ENCODE measurements at regions not wholly inside any gene's neighbourhood (a gene's known extent, or its start where the extent isn't known, plus 50 kb on each side); places are given as distances from the start of the nearest gene placed in this dataset.
"Not testable (repeated sequence)": the region's sequence is repeated elsewhere in the genome, so short reads cannot be mapped to it uniquely, and the experiment has no call there.

DNA sequence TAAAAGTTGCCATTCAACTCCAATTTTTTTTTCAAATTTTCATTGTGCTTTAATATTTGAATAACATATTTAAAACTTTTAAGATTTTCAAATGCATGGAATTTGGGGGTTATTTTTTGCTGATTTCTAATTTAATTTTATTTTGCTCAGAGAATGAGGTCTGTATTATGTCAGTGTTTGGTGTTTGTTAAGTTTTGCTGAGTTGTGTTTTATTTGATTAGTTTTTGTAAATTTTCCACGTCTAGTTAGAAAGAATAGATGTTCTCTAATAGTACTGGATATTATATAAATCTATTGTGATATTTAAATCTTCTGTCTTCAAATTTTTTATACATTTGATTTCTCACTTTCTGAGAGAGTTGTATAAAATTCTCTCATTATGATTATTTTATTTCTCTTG, 145.9 kb downstream of the MACIR start:
- Histone ChIP-seq H3K9me3 (ENCODE audit: insufficient read depth, low read depth, low read length) (no peaks in the 10 kb centered on the region), H3K27me3 (ENCODE audit: insufficient read depth, low read length) (no peaks in the 10 kb centered on the region), H3K4me1 (ENCODE audit: insufficient read depth, low read length) (no peaks in the 10 kb centered on the region), H3K27ac (ENCODE audit: low read depth, low read length) (no peak overlapping the region), H3K9ac (ENCODE audit: low read depth, low read length) (no peak overlapping the region), H3K36me3 (ENCODE audit: insufficient read depth, low read length) (no peaks in the 10 kb centered on the region), H3K4me3 (ENCODE audit: low read length) (no peak overlapping the region)
- no CpG with 5 or more reads among the region's 1 CpG for WGBS

DNA sequence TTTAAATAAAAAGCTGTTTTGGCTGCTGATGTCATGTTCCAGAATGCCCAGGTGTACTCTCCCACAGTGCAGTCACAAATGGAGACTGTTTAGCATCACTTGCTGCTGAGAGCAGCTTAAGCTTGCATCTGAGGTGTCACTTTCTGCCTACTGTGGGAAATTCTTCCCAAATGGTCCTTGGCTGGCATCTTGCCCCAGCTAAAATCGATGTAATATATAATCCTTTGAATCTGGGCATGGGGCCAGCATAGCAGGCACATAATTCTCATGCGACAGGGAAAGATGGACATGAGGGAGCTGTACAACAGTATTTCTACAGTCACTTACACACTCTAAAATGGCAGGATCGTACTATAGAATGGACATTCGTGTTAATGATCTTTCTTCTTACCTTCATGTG, 144.3 kb downstream of the MACIR start:
- H3K27ac ChIP-seq (ENCODE audit: low read depth, low read length) = no peak overlapping the region
- no peak overlapping the region for H3K9ac ChIP-seq (ENCODE audit: low read depth, low read length)
- no peak overlapping the region for H3K4me3 ChIP-seq (ENCODE audit: low read length)
- no peaks in the 10 kb centered on the region for H3K4me1 ChIP-seq (ENCODE audit: insufficient read depth, low read length)
- 95% methylated on average over 4 of the region's 4 CpGs for WGBS
- no peaks in the 10 kb centered on the region for H3K36me3 ChIP-seq (ENCODE audit: insufficient read depth, low read length)
- H3K27me3 ChIP-seq (ENCODE audit: insufficient read depth, low read length) = no peaks in the 10 kb centered on the region
- no peaks in the 10 kb centered on the region for H3K9me3 ChIP-seq (ENCODE audit: insufficient read depth, low read depth, low read length)

DNA sequence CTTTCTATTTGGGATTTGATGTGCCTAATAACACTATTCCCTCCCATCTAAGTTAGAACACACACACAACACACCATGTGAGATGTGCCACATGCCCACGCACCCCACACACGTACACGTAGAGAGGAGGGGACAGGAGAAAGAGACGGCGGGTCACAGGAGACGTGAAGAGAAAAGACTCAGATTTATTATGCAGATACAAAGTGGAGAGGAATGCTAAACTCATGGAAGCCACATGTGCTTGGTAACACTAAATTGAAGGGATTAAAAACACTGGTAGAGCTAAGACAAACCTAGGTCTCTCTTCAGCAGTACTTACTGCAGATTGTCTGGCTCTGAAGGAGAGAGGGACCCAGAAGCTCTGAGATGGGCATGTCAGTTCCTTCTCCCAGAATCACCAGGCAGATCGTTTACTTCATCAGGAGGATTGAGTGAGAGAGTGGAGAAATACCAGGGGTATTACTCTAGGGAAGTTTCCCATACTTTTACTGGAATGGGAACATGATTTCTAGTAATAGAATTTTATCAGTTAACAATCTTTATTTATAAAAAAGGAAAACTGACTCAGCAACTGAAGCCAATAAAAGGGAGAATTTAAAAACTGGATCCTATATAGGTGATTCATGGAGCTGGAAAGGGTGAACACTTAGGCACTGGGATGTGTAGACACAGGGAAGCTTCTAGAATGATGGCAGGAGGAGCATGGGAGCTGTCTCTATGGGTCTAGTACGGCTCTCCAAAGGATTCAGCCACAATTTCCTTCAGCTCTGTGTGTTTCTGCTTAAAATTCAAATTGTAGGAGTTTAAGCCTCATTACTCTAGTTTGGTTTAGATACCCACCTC, 139.4 kb downstream of the MACIR start:
- H3K27ac ChIP-seq (ENCODE audit: low read depth, low read length) = no peak overlapping the region
- no peaks in the 10 kb centered on the region for H3K9me3 ChIP-seq (ENCODE audit: insufficient read depth, low read depth, low read length)
- no peak overlapping the region for H3K4me3 ChIP-seq (ENCODE audit: low read length)
- WGBS = 96% methylated on average over 7 of the region's 8 CpGs
- no peaks in the 10 kb centered on the region for H3K27me3 ChIP-seq (ENCODE audit: insufficient read depth, low read length)
- no peaks in the 10 kb centered on the region for H3K36me3 ChIP-seq (ENCODE audit: insufficient read depth, low read length)
- no peak overlapping the region for H3K9ac ChIP-seq (ENCODE audit: low read depth, low read length)
- H3K4me1 ChIP-seq (ENCODE audit: insufficient read depth, low read length) = peaks cover 11% of the 10 kb centered on the region

DNA sequence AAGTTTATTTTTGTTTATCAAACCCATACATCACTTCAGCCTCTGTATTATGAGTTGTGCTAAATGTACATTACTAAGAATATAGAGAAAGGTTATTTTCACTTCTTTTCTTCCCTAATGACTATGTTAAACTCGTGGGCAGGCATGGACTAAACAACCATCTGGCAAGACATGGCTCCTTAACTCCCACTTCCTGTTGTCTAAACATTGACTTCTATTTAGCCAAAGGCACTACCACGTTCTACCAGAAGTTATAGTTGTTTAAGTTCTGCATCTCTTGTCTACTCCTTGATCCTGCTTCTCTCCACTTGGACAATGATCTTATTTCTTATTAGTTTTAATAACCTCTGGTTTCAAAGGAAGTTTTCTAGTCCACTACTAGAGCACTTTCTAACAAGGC, 136.1 kb downstream of the MACIR start:
- H3K4me3 ChIP-seq (ENCODE audit: low read length) = no peak overlapping the region
- no peaks in the 10 kb centered on the region for H3K27me3 ChIP-seq (ENCODE audit: insufficient read depth, low read length)
- H3K27ac ChIP-seq (ENCODE audit: low read depth, low read length) = no peak overlapping the region
- H3K4me1 ChIP-seq (ENCODE audit: insufficient read depth, low read length) = peaks cover 22% of the 10 kb centered on the region
- H3K9ac ChIP-seq (ENCODE audit: low read depth, low read length) = no peak overlapping the region
- 82% methylated on average over 2 of the region's 2 CpGs for WGBS
- H3K36me3 ChIP-seq (ENCODE audit: insufficient read depth, low read length) = no peaks in the 10 kb centered on the region
- no peaks in the 10 kb centered on the region for H3K9me3 ChIP-seq (ENCODE audit: insufficient read depth, low read depth, low read length)

DNA sequence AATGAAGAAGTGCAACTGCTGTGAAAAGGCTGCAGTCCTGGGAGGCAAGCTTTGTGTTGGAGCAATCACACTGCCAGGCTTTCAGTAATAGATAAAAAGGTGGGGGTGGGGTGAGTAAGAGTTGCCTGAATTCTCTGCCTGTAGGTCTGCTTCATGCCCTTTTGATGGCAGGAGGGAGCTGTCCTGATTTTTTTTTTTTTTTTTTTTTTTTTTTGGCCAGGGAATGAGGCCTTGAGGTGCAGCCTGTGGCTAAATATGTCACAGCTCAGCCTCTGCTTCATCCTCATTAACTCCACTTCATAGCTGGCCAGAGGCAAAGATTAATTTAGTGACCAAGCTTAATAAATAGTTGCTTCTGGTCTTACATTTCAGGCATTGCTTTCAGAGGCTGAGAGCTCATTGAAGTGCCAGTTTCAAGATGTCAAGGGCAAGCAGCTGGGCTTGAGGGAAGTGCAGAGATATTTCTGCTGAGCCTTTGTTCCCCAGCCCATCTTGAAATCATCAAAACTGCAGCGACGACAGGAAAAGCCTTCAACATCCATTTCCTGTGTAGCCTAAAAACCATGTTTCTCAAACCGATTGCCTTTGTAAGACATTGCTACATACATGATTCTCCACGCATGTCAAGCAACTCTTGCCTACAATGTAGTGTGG, 134.7 kb downstream of the MACIR start:
- 75% methylated on average over 3 of the region's 4 CpGs for WGBS

DNA sequence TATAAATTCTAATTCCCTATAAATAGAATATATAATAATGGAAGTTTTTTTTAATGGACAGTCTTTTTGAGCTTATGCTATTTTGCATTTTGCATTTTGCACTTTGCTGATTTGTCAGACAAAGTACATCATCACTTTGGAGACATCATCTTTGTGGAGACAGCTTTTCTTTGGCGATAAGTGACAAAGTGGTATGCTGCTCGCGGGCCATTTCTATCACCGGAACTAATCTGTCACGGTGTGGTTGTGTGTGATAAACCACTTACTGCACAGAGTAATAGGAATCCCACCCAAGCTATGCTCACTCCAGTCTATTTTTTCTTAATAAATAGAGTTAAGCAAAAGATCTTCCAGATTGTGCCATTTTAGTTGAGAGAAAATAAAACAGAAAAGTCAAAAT, 133.1 kb downstream of the MACIR start:
- Histone ChIP-seq H3K4me3 (ENCODE audit: low read length) (no peak overlapping the region), H3K27me3 (ENCODE audit: insufficient read depth, low read length) (no peaks in the 10 kb centered on the region), H3K9me3 (ENCODE audit: insufficient read depth, low read depth, low read length) (no peaks in the 10 kb centered on the region), H3K9ac (ENCODE audit: low read depth, low read length) (no peak overlapping the region), H3K4me1 (ENCODE audit: insufficient read depth, low read length) (peaks cover 26% of the 10 kb centered on the region), H3K36me3 (ENCODE audit: insufficient read depth, low read length) (no peaks in the 10 kb centered on the region), H3K27ac (ENCODE audit: low read depth, low read length) (no peak overlapping the region)
- WGBS = 94% methylated on average over 5 of the region's 5 CpGs

More for the DNA sequence above, 134.7 kb downstream of the MACIR start:
- H3K27me3 ChIP-seq (ENCODE audit: insufficient read depth, low read length) = no peaks in the 10 kb centered on the region
- no peak overlapping the region for H3K9ac ChIP-seq (ENCODE audit: low read depth, low read length)
- no peak overlapping the region for H3K4me3 ChIP-seq (ENCODE audit: low read length)
- H3K4me1 ChIP-seq (ENCODE audit: insufficient read depth, low read length) = peaks cover 26% of the 10 kb centered on the region
- no peak overlapping the region for H3K27ac ChIP-seq (ENCODE audit: low read depth, low read length)
- H3K36me3 ChIP-seq (ENCODE audit: insufficient read depth, low read length) = no peaks in the 10 kb centered on the region
- no peaks in the 10 kb centered on the region for H3K9me3 ChIP-seq (ENCODE audit: insufficient read depth, low read depth, low read length)

DNA sequence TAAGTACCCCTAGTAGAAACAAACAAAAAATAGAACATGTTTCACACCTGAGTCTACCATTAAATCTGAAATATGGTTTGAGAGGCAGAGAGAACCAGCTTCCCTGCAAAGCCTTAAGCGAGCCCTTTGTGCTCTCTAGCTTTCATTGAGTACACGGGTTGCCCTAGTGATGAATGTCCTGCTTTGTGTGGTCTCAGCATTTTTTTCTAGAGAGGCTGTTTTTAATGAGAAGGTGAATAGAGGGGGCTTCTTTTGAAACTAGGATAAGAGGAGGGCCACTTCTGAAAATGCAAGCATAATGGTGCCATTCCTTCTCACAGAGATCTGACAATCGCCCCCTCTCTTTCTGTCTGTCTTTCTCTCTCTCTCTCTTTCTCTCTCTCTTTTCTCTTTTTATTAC, 131.3 kb downstream of the MACIR start:
- Histone ChIP-seq H3K27me3 (ENCODE audit: insufficient read depth, low read length) (no peaks in the 10 kb centered on the region), H3K9ac (ENCODE audit: low read depth, low read length) (no peak overlapping the region), H3K4me1 (ENCODE audit: insufficient read depth, low read length) (peaks cover 26% of the 10 kb centered on the region), H3K36me3 (ENCODE audit: insufficient read depth, low read length) (no peaks in the 10 kb centered on the region), H3K27ac (ENCODE audit: low read depth, low read length) (no peak overlapping the region), H3K9me3 (ENCODE audit: insufficient read depth, low read depth, low read length) (no peaks in the 10 kb centered on the region), H3K4me3 (ENCODE audit: low read length) (no peak overlapping the region)
- WGBS = 58% methylated on average over 3 of the region's 3 CpGs

DNA sequence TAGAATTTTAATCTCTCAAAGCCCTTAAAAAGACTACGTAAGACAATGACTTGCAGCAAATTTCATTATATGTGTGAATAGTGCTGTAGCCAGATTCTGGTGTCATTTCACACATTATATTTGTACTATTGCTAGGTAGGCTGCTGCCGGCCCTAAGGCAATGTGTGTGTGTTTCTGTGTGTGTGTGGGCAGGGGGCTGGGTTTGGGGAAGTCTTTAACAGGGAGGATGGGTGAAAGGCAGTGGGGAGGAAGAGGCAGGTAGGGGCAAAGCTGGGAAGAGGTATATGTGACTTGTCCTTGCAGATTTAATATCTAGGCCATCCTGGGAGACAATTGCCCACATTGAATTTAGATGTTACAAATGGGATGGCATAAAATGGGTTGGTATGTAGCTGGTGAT, 130.8 kb downstream of the MACIR start:
- WGBS = 46% methylated on average over 1 of the region's 2 CpGs
- Histone ChIP-seq H3K36me3 (ENCODE audit: insufficient read depth, low read length) (no peaks in the 10 kb centered on the region), H3K27ac (ENCODE audit: low read depth, low read length) (no peak overlapping the region)

DNA sequence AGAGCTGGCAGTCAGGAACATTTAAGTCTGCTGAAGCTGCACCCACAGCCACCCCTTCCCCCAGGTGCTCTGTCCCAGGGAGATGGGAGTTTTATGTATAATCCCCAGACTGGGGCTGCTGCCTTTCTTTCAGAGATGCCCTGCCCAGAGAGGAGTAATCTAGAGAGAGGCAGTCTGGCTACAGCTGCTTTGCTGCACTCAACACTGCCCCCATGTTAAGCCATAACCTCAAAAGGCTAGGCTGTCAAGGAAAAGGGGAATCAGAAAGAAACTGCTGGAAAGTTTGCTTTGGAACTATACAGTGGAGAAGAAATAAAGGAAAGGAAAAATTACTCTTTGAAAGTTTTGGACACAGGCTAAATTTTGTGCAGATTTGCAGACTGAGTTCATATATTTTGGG, 127.2 kb downstream of the MACIR start:
- Histone ChIP-seq H3K36me3 (ENCODE audit: insufficient read depth, low read length) (no peaks in the 10 kb centered on the region), H3K9me3 (ENCODE audit: insufficient read depth, low read depth, low read length) (no peaks in the 10 kb centered on the region), H3K27ac (ENCODE audit: low read depth, low read length) (no peak overlapping the region), H3K9ac (ENCODE audit: low read depth, low read length) (no peak overlapping the region), H3K27me3 (ENCODE audit: insufficient read depth, low read length) (no peaks in the 10 kb centered on the region), H3K4me3 (ENCODE audit: low read length) (no peak overlapping the region), H3K4me1 (ENCODE audit: insufficient read depth, low read length) (peaks cover 14% of the 10 kb centered on the region)

More for the DNA sequence above, 130.8 kb downstream of the MACIR start:
- H3K4me1 ChIP-seq (ENCODE audit: insufficient read depth, low read length) = peaks cover 22% of the 10 kb centered on the region
- no peak overlapping the region for H3K9ac ChIP-seq (ENCODE audit: low read depth, low read length)
- no peaks in the 10 kb centered on the region for H3K9me3 ChIP-seq (ENCODE audit: insufficient read depth, low read depth, low read length)
- no peaks in the 10 kb centered on the region for H3K27me3 ChIP-seq (ENCODE audit: insufficient read depth, low read length)
- no peak overlapping the region for H3K4me3 ChIP-seq (ENCODE audit: low read length)

DNA sequence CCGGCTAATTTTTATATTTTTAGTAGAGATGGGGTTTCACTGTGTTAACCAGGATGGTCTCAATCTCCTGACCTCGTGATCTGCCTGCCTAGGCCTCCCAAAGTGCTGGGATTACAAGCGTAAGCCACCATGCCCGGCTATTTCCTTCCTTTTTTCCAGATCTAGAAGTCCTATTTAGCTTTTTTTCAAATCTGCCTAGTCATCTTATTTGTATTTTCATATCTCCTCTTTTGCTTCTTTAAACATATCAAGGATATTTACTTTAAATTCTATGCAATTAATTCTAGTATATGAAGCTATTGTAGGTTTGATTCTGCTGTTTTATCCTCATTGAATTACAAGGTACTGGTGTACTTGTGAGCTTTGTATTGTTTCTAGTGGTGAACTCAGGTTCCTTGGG, 119.1 kb downstream of the MACIR start:
- H3K36me3 ChIP-seq (ENCODE audit: insufficient read depth, low read length); H3K9ac ChIP-seq (ENCODE audit: low read depth, low read length); H3K4me3 ChIP-seq (ENCODE audit: low read length); H3K27ac ChIP-seq (ENCODE audit: low read depth, low read length); H3K27me3 ChIP-seq (ENCODE audit: insufficient read depth, low read length); H3K4me1 ChIP-seq (ENCODE audit: insufficient read depth, low read length); H3K9me3 ChIP-seq (ENCODE audit: insufficient read depth, low read depth, low read length): not testable (repeated sequence)
- WGBS = 94% methylated on average over 4 of the region's 4 CpGs

DNA sequence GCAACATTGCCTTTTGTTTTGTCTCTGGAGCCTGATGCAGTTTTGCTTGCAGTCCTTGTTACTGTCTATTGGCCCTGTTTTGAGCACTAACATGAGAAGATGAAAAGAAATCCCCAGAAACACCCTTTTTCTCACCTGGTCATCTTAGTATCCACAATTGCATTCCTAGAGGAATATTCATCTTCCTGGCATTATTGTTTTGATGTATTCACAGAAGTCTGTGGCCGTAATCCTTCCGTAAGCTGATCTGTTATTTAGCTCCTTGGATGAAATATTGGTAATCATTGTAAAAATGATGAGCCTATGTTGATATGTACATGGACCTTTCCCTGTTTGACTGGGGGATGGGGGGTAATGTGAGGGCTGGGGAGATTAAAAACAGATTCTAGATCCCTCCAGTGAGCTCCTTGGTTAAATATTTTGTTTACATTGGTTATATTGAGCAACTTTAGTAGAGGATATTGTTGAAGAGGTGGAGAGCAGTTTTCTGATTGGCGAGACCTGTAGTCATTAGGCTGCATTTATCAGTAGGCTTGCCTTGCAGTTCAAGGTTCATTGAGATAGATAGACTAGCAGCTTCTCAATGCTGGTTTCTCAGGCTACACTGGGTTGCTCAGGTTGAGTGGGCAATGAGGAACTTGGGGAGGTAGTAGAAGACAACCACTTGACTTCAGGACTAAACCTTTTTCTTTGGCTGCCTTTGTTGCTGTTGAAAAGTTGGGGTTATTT, 117.5 kb downstream of the MACIR start:
- H3K27ac ChIP-seq (ENCODE audit: low read depth, low read length) = no peak overlapping the region
- H3K9me3 ChIP-seq (ENCODE audit: insufficient read depth, low read depth, low read length) = no peaks in the 10 kb centered on the region
- peaks cover 3% of the 10 kb centered on the region; the same call in 1 of the 2 replicates for H3K4me1 ChIP-seq (ENCODE audit: insufficient read depth, low read length)
- no peaks in the 10 kb centered on the region for H3K36me3 ChIP-seq (ENCODE audit: insufficient read depth, low read length)
- 94% methylated on average over 3 of the region's 3 CpGs for WGBS
- no peak overlapping the region for H3K9ac ChIP-seq (ENCODE audit: low read depth, low read length)
- H3K27me3 ChIP-seq (ENCODE audit: insufficient read depth, low read length) = no peaks in the 10 kb centered on the region
- no peak overlapping the region for H3K4me3 ChIP-seq (ENCODE audit: low read length)
